Ovary (tissue), 7 donors: ENCODE measurements at regions not wholly inside any gene's neighbourhood (a gene's known extent, or its start where the extent isn't known, plus 50 kb on each side); places are given as distances from the start of the nearest gene placed in this dataset.

Experiments used
- DNase-seq, 5 donors: peaks; one replicate each; pipeline ENCODE4 v3.0.0-alpha.2; 2019 to 2020
- H3K27ac ChIP-seq, 2 donors: fragments of 200-600 bp; one replicate each; pipeline versions ENCODE4 v1.5.1 to v1.8.0; 2019 to 2022
- H3K27me3 ChIP-seq: fragments of 200-600 bp; one replicate; pipeline ENCODE4 v1.8.0; 2022
- H3K36me3 ChIP-seq: fragments of 200-600 bp; sonication (generic); one replicate; pipeline ENCODE4 v1.5.1; 2019
- H3K4me1 ChIP-seq: one replicate; pipeline ENCODE4 v1.8.1; 2013; ENCODE audit warnings: mild to moderate bottlenecking, moderate library complexity; ENCODE audit not compliant: insufficient read depth
- H3K4me3 ChIP-seq: fragments of 200-600 bp; sonication (generic); one replicate; pipeline ENCODE4 v1.5.1; 2017
- H3K9me3 ChIP-seq, 2 donors: fragments of 200-600 bp in 1 of 2; sonication (generic) in 1 of 2; one replicate each; pipeline versions ENCODE4 v1.5.1 to v1.8.1; 2013 to 2019; ENCODE audit warnings: mild to moderate bottlenecking in 1 of 2, moderate library complexity in 1 of 2
- CTCF ChIP-seq, 3 donors: fragments of 450-650 bp in 2 of 3; fragments of 200-600 bp in 1 of 3; IDR thresholded peaks; one replicate each; pipeline versions ENCODE4 v1.5.1 to v1.8.0; 2016 to 2022; ENCODE audit warnings: antibody characterized with exemption in 3 of 3, mild to moderate bottlenecking in 1 of 3
- EP300 ChIP-seq: sonication (generic); formaldehyde crosslinking; IDR thresholded peaks from one replicate; pipeline ENCODE4 v1.6.1; 2017; ENCODE audit warnings: antibody characterized with exemption
- POLR2A ChIP-seq: fragments of 450-650 bp; IDR thresholded peaks from one replicate; pipeline ENCODE4 v1.6.1; 2017; ENCODE audit warnings: antibody characterized with exemption, mild to moderate bottlenecking, moderate library complexity
- WGBS, 3 donors: extraction: QIAGEN DNeasy Blood & Tissue Kit in 1 of 3; methylation state at CpG; one replicate each; pipeline versions ENCODE4 v1.1.5 to v1.1.7; 2013 to 2017; 5-methylcytosine and 5-hydroxymethylcytosine counted together
- intact Hi-C, 4 donors: fragments of 100-400 bp; cut with DNase I; formaldehyde crosslinking; loops; one replicate each; pipeline versions ENCODE4 v1.11.0 to v1.15.1; 2022 to 2023
- donor health status: DM: no; HTN: no; CAD: no; lungs with moderate emphysema.
- donor health status: DM: no; HTN: no; CAD: no.
- donor health status: Bipolar disorder and iron deficiency.
- donor health status: DM: no; HTN: no; CAD: no.
- donor health status: DM: yes; HTN: yes; CAD: no.

- TF ChIP-seq CTCF (IDR thresholded peaks at IDR 0.05) (no peak), EP300 (no peak), POLR2A (no peak)
- H3K36me3 ChIP-seq, result no peaks in the 10 kb centered on the region
- WGBS, 3 donors, result 21 to 33% (median 23%) methylated on average over 7 of the region's 7 CpGs
- H3K4me3 ChIP-seq, result no peak overlapping the region
- H3K9me3 ChIP-seq, result no peaks in the 10 kb centered on the region
- intact Hi-C loops, result loop anchor here in 3 of 4 donors (10.0 kb wide), 1 partner anchor 322 kb away; the partner anchor contains the start of gene GADD45G (in 3 of the 3)
- no peaks in the 10 kb centered on the region for H3K27me3 ChIP-seq
- H3K4me1 ChIP-seq, result peaks cover 6% of the 10 kb centered on the region
- H3K27ac ChIP-seq, result no peak overlapping the region
- no peak for DNase-seq
Measured at GRCh38 chr9:89926691-89927220, 321.9 kb downstream of the GADD45G start.

- Histone ChIP-seq H3K36me3 (no peaks in the 10 kb centered on the region), H3K9me3 (no peaks in the 10 kb centered on the region), H3K4me3 (no peak overlapping the region), H3K27ac (no peak overlapping the region), H3K27me3 (no peaks in the 10 kb centered on the region), H3K4me1 (peaks cover 6% of the 10 kb centered on the region)
- intact Hi-C loops, result loop anchor here in 3 of 4 donors (10.0 kb wide), 1 partner anchor 323 kb away; the partner anchor contains the start of gene GADD45G (in 3 of the 3)
- TF ChIP-seq POLR2A, result no peak
- no peak for TF ChIP-seq EP300
- TF ChIP-seq CTCF (IDR thresholded peaks at IDR 0.05), result no peak
- WGBS, 3 donors, result 56 to 86% (median 83%) methylated on average over 1 of the region's 1 CpG
- DNase-seq, result no peak
Measured at GRCh38 chr9:89928106-89928505, 323.3 kb downstream of the GADD45G start.

- intact Hi-C loops, result loop anchor here in 3 of 4 donors (10.0 kb wide), 1 partner anchor 324 kb away; the partner anchor contains the start of gene GADD45G (in 3 of the 3)
- no peak for DNase-seq
- H3K27ac ChIP-seq, result no peak overlapping the region
- peaks cover 5% of the 10 kb centered on the region for H3K4me1 ChIP-seq
- H3K4me3 ChIP-seq, result no peak overlapping the region
- TF ChIP-seq CTCF (IDR thresholded peaks at IDR 0.05) (no peak), EP300 (no peak), POLR2A (no peak)
- H3K9me3 ChIP-seq, result no peaks in the 10 kb centered on the region
- no peaks in the 10 kb centered on the region for H3K36me3 ChIP-seq
- no peaks in the 10 kb centered on the region for H3K27me3 ChIP-seq
- WGBS, 3 donors, result 82 to 96% (median 95%) methylated on average over 6 of the region's 6 CpGs
Measured at GRCh38 chr9:89928521-89929275, 323.9 kb downstream of the GADD45G start.

- WGBS, 3 donors, result 81 to 84% (median 82%) methylated on average over 3 of the region's 3 CpGs
- no peaks in the 10 kb centered on the region for H3K36me3 ChIP-seq
- H3K9me3 ChIP-seq, result no peaks in the 10 kb centered on the region
- no peak for TF ChIP-seq EP300
- TF ChIP-seq CTCF (IDR thresholded peaks at IDR 0.05), result no peak
- no peak for TF ChIP-seq POLR2A
- H3K27ac ChIP-seq, result no peak overlapping the region
- H3K4me1 ChIP-seq, result peaks cover 3% of the 10 kb centered on the region
- no peak overlapping the region for H3K4me3 ChIP-seq
- DNase-seq, result no peak
- H3K27me3 ChIP-seq, result no peaks in the 10 kb centered on the region
- intact Hi-C loops, result loop anchor here in 3 of 4 donors (10.0 kb wide), 1 partner anchor 324 kb away; the partner anchor contains the start of gene GADD45G (in 3 of the 3)
Measured at GRCh38 chr9:89929315-89929672, 324.5 kb downstream of the GADD45G start.
